MCF 10A (cell line): ENCODE measurements at regions not wholly inside any gene's neighbourhood (a gene's known extent, or its start where the extent isn't known, plus 50 kb on each side); places are given as distances from the start of the nearest gene placed in this dataset.

Experiments used
- BruUV-seq: library from RNA; stranded (reverse); fragments of 400-500 nt; replicated peaks from 2 replicates; lab custom pipeline; 2021; lab: Mats Ljungman, UMichigan
- CTCF ChIA-PET: fragments of 300-600 bp; sonication (Branson Sonifier 250); formaldehyde crosslinking; extraction: SDS; loops from one replicate; lab custom pipeline; 2021; ENCODE audit warnings: antibody characterized with exemption, inconsistent platforms; lab: Yijun Ruan, JAX
- POLR2A ChIA-PET: fragments of 300-600, 350-650 bp; sonication (Branson Sonifier 250); formaldehyde crosslinking; extraction: SDS; loops from one replicate; lab custom pipeline; 2020; ENCODE audit warnings: antibody characterized with exemption, inconsistent platforms; lab: Yijun Ruan, JAX
- DNase-seq: peaks from one replicate; pipeline ENCODE4 v3.0.0-alpha.2; 2018; ENCODE audit not compliant: unreplicated experiment
- H3K27ac Mint-ChIP-seq: one replicate; pipeline ENCODE4 v1.8.0; 2022; ENCODE audit warnings: mild to moderate bottlenecking, low read depth, mixed read lengths; ENCODE audit not compliant: unreplicated experiment
- H3K27me3 Mint-ChIP-seq: one replicate; pipeline ENCODE4 v1.8.0; 2022; ENCODE audit warnings: mixed read lengths; ENCODE audit not compliant: insufficient read depth, unreplicated experiment
- H3K36me3 Mint-ChIP-seq: one replicate; pipeline ENCODE4 v1.8.0; 2022; ENCODE audit warnings: mild to moderate bottlenecking, moderate library complexity, mixed read lengths; ENCODE audit not compliant: insufficient read depth, unreplicated experiment
- H3K4me1 Mint-ChIP-seq: one replicate; pipeline ENCODE4 v1.8.0; 2022; ENCODE audit warnings: mixed read lengths; ENCODE audit not compliant: insufficient read depth, unreplicated experiment
- H3K4me3 Mint-ChIP-seq: one replicate; pipeline ENCODE4 v1.8.0; 2022; ENCODE audit warnings: mild to moderate bottlenecking, moderate library complexity, mixed read lengths; ENCODE audit not compliant: unreplicated experiment
- H3K9me3 Mint-ChIP-seq: one replicate; pipeline ENCODE4 v1.8.0; 2022; ENCODE audit warnings: mixed read lengths; ENCODE audit not compliant: unreplicated experiment
- intact Hi-C: fragments of 100-400 bp; cut with micrococcal nuclease; formaldehyde crosslinking; loops from 2 replicates; pipeline ENCODE4 v1.14.1; 2022
- TF ChIP-seq, protein P1 (sequence below): fragments of 200-600 bp; IDR thresholded peaks from one replicate; pipeline ENCODE4 v1.8.0; 2022; ENCODE audit warnings: antibody characterized with exemption, mild to moderate bottlenecking; ENCODE audit not compliant: unreplicated experiment

DNA sequence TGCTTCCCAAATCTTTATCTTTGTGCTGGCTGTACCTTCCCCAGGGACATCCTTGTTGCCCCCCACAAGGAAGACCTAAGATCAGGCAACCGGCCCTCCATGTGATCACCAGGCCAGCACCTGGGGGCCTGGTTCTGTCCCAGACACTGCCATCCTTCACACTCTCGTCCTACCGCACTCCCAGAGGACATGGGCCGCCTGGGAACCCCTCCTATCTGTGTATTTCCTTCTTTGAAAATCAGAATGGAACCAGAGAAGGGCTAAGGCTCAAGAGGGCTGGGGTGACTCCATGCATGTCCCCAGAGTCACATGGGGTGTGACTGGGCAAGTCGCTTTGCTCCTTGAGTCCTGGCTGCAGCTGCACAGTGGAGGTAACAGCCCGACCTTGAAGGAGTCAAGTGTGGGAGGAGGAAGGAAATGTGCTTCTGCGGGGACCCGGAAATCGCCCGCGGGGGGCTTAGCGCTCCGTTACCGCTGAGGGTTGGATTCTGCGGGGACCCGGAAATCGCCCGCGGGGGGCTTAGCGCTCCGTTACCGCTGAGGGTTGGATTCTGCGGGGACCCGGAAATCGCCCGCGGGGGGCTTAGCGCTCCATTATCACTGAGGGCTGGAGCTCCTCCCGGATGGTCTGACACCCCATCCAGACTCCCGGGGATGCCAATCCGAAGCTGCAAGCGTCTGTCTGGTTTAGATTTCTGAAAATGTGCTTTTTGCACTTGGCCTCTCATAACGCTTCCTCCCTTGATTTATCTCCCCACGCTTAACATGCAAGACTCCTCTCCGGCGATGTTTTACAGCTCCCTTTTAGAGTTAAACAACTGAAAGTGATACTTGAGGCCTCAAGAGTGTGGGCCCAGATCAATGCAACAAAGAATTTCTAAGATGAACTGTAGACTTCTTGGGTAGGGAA is 278.9 kb downstream of the NPHP4 start:
- ChIA-PET CTCF (interaction anchor here (0.5 kb wide), 1 partner anchor 1060 kb away, joined by 3 read pairs; no protein-coding TSS in a partner anchor), POLR2A (no interaction called here)
- H3K4me3 Mint-ChIP-seq: no peak overlapping the region
- no peaks in the 10 kb centered on the region for H3K36me3 Mint-ChIP-seq
- H3K27ac Mint-ChIP-seq: no peak overlapping the region
- no TSS peak for BruUV-seq
- DNase-seq: no peak
- TF ChIP-seq, protein P1, sequence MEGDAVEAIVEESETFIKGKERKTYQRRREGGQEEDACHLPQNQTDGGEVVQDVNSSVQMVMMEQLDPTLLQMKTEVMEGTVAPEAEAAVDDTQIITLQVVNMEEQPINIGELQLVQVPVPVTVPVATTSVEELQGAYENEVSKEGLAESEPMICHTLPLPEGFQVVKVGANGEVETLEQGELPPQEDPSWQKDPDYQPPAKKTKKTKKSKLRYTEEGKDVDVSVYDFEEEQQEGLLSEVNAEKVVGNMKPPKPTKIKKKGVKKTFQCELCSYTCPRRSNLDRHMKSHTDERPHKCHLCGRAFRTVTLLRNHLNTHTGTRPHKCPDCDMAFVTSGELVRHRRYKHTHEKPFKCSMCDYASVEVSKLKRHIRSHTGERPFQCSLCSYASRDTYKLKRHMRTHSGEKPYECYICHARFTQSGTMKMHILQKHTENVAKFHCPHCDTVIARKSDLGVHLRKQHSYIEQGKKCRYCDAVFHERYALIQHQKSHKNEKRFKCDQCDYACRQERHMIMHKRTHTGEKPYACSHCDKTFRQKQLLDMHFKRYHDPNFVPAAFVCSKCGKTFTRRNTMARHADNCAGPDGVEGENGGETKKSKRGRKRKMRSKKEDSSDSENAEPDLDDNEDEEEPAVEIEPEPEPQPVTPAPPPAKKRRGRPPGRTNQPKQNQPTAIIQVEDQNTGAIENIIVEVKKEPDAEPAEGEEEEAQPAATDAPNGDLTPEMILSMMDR: no peak
- peaks cover 12% of the 10 kb centered on the region for H3K27me3 Mint-ChIP-seq
- no peaks in the 10 kb centered on the region for H3K4me1 Mint-ChIP-seq
- intact Hi-C loops: no loop called here
- no peaks in the 10 kb centered on the region for H3K9me3 Mint-ChIP-seq

GRCh38 chr1:5711956-5712645 is 280.1 kb downstream of the NPHP4 start:
- no TSS peak for BruUV-seq
- Mint-ChIP-seq H3K36me3 (no peaks in the 10 kb centered on the region), H3K4me3 (no peak overlapping the region), H3K9me3 (no peaks in the 10 kb centered on the region), H3K27me3 (peaks cover 12% of the 10 kb centered on the region), H3K4me1 (peaks cover 8% of the 10 kb centered on the region), H3K27ac (no peak overlapping the region)
- POLR2A ChIA-PET: no interaction called here
- DNase-seq: no peak
- CTCF ChIA-PET: interaction anchor here (0.5 to 0.7 kb wide), 3 partner anchors 36 to 1801 kb away, joined by 3 read pairs; no protein-coding TSS in a partner anchor
- intact Hi-C loops: no loop called here
- TF ChIP-seq, protein P1: no peak

- DNase-seq: no peak
- no peak overlapping the region for H3K4me3 Mint-ChIP-seq
- BruUV-seq: no TSS peak
- H3K4me1 Mint-ChIP-seq: peaks cover 8% of the 10 kb centered on the region
- ChIA-PET CTCF (no interaction called here), POLR2A (no interaction called here)
- H3K9me3 Mint-ChIP-seq: no peaks in the 10 kb centered on the region
- no peaks in the 10 kb centered on the region for H3K36me3 Mint-ChIP-seq
- TF ChIP-seq, protein P1: no peak
- peaks cover 12% of the 10 kb centered on the region for H3K27me3 Mint-ChIP-seq
- no peak overlapping the region for H3K27ac Mint-ChIP-seq
- intact Hi-C loops: no loop called here
Measured at GRCh38 chr1:5711079-5711478, 281.1 kb downstream of the NPHP4 start.

DNA sequence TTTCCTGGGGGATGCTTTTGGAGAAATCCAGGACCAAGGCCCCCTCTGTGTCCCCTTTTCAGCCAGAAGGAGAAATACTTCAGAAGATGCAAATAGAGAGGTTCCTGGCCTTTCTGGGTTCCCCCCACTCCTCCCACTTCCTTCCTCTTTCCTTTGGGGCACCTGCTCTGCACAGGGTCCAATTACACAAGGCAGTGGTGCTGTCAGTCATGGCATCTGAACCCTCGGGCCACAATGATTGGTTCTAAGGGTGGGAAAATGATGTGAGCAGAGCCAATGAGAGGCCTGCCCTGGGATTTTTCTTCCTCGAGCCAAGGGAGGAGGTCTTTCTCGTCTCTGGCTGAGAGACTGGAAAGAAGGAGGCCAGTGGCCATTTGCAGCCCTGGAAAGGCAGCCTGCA is 282.2 kb downstream of the NPHP4 start:
- TF ChIP-seq, protein P1: no peak
- no peaks in the 10 kb centered on the region for H3K9me3 Mint-ChIP-seq
- no peak overlapping the region for H3K27ac Mint-ChIP-seq
- peaks cover 12% of the 10 kb centered on the region for H3K27me3 Mint-ChIP-seq
- BruUV-seq: no TSS peak
- POLR2A ChIA-PET: no interaction called here
- H3K4me3 Mint-ChIP-seq: no peak overlapping the region
- CTCF ChIA-PET: interaction anchor here (0.7 kb wide), 1 partner anchor 65 kb away, joined by 3 read pairs; no protein-coding TSS in a partner anchor
- intact Hi-C loops: no loop called here
- H3K36me3 Mint-ChIP-seq: no peaks in the 10 kb centered on the region
- DNase-seq: no peak
- peaks cover 8% of the 10 kb centered on the region for H3K4me1 Mint-ChIP-seq
